GM23248 (cell line): ENCODE measurements at regions not wholly inside any gene's neighbourhood (a gene's known extent, or its start where the extent isn't known, plus 50 kb on each side); places are given as distances from the start of the nearest gene placed in this dataset.

ENCODE experiments used
- EZH2 ChIP-seq: fragments of 200-600 bp; sonication (generic); IDR thresholded peaks from 2 replicates; pipeline ENCODE4 v1.6.1; 2018; ENCODE audit warnings: antibody characterized with exemption, mild to moderate bottlenecking; ENCODE audit not compliant: insufficient read depth, poor library complexity, severe bottlenecking
- EZH2phosphoT487 ChIP-seq: fragments of 200-600 bp; sonication (generic); IDR thresholded peaks from 2 replicates; pipeline ENCODE4 v1.6.1; 2018; ENCODE audit warnings: antibody characterized with exemption, moderate library complexity, mild to moderate bottlenecking, low read depth; ENCODE audit not compliant: insufficient read depth

- no peak for TF ChIP-seq EZH2phosphoT487
- no peak for TF ChIP-seq EZH2
Measured at GRCh38 chr2:146598791-146599190, 1246.0 kb upstream of the ACVR2A start.
